HT-29 (cell line): ENCODE measurements at regions not wholly inside any gene's neighbourhood (a gene's known extent, or its start where the extent isn't known, plus 50 kb on each side); places are given as distances from the start of the nearest gene placed in this dataset.

Experiments
- DNase-seq: peaks from one replicate; pipeline ENCODE4 v3.0.0-alpha.2; 2015; ENCODE audit warnings: low spot score

GRCh38 chr4:53920883-53921282 is 143.5 kb downstream of the CHIC2 start:
- no peak for DNase-seq

- DNase-seq = no peak
Observed at GRCh38 chr4:53920116-53920515, 144.3 kb downstream of the CHIC2 start.

GRCh38 chr4:53919535-53919934 is 144.9 kb downstream of the CHIC2 start:
- no peak for DNase-seq

GRCh38 chr4:53917729-53918128 is 146.7 kb downstream of the CHIC2 start:
- DNase-seq = no peak

- DNase-seq = no peak
Observed at GRCh38 chr4:53916431-53916889, 147.9 kb downstream of the CHIC2 start.

GRCh38 chr4:53914313-53915016 is 149.9 kb downstream of the CHIC2 start:
- DNase-seq = no peak

- DNase-seq = no peak
Observed at GRCh38 chr4:53913771-53914170, 150.6 kb downstream of the CHIC2 start.

GRCh38 chr4:53912766-53913497 is 151.5 kb downstream of the CHIC2 start:
- no peak for DNase-seq

- peak; percentile 86 for DNase-seq
Observed at GRCh38 chr4:53908661-53909078, 155.7 kb downstream of the CHIC2 start.

- DNase-seq = no peak
Observed at GRCh38 chr4:53907772-53908171, 156.6 kb downstream of the CHIC2 start.

GRCh38 chr4:53906606-53907190 is 157.7 kb downstream of the CHIC2 start:
- no peak for DNase-seq

GRCh38 chr4:53905941-53906377 is 158.4 kb downstream of the CHIC2 start:
- DNase-seq = peak; percentile 63

GRCh38 chr4:53905276-53905940 is 159.0 kb downstream of the CHIC2 start:
- DNase-seq = no peak

GRCh38 chr4:53902786-53903185 is 161.6 kb downstream of the CHIC2 start:
- no peak for DNase-seq

- DNase-seq = no peak
Observed at GRCh38 chr4:53900271-53900649, 164.1 kb downstream of the CHIC2 start.

GRCh38 chr4:53899586-53900270 is 164.7 kb downstream of the CHIC2 start:
- DNase-seq = no peak

GRCh38 chr4:53895137-53895536 is 169.3 kb downstream of the CHIC2 start:
- DNase-seq = no peak

- no peak for DNase-seq
Observed at GRCh38 chr4:53890461-53890860, 173.9 kb downstream of the CHIC2 start.

- no peak for DNase-seq
Observed at GRCh38 chr4:53889326-53890055, 174.9 kb downstream of the CHIC2 start.

- no peak for DNase-seq
Observed at GRCh38 chr4:53886090-53886489, 178.3 kb downstream of the CHIC2 start.

GRCh38 chr4:53885668-53886067 is 178.7 kb downstream of the CHIC2 start:
- no peak for DNase-seq
